CD4-positive, alpha-beta T cell treated with Interferon alpha-2 for 1 hour (primary cell): ENCODE measurements at regions not wholly inside any gene's neighbourhood (a gene's known extent, or its start where the extent isn't known, plus 50 kb on each side); places are given as distances from the start of the nearest gene placed in this dataset.

Experiments used
- DNase-seq, 2 donors: peaks; one replicate each; pipeline ENCODE4 v3.0.0-alpha.2; 2020 to 2022

GRCh38 chr12:24069532-24070395 is 120.3 kb upstream of the SOX5 start:
- DNase-seq, result no peak

- no peak for DNase-seq
These were observed 117.4 kb upstream of the SOX5 start for GRCh38 chr12:24066865-24067264.

- DNase-seq, result no peak
These were observed 116.6 kb upstream of the SOX5 start for GRCh38 chr12:24066097-24066496.

- no peak for DNase-seq
These were observed 113.3 kb upstream of the SOX5 start for GRCh38 chr12:24062642-24063245.

GRCh38 chr12:24060089-24060488 is 110.6 kb upstream of the SOX5 start:
- no peak for DNase-seq

- no peak for DNase-seq
These were observed 108.5 kb upstream of the SOX5 start for GRCh38 chr12:24057920-24058476.

- no peak for DNase-seq
These were observed 106.3 kb upstream of the SOX5 start for GRCh38 chr12:24055747-24056146.

- DNase-seq, result no peak
These were observed 104.9 kb upstream of the SOX5 start for GRCh38 chr12:24054416-24054815.

- DNase-seq, result no peak
These were observed 100.3 kb upstream of the SOX5 start for GRCh38 chr12:24049728-24050127.

- no peak for DNase-seq
These were observed 99.6 kb upstream of the SOX5 start for GRCh38 chr12:24049101-24049500.

GRCh38 chr12:24048446-24048845 is 99.0 kb upstream of the SOX5 start:
- no peak for DNase-seq

GRCh38 chr12:24047326-24047725 is 97.9 kb upstream of the SOX5 start:
- DNase-seq, result no peak

- no peak for DNase-seq
These were observed 96.4 kb upstream of the SOX5 start for GRCh38 chr12:24045816-24046257.

- no peak for DNase-seq
These were observed 95.7 kb upstream of the SOX5 start for GRCh38 chr12:24044941-24045703.

GRCh38 chr12:24042651-24043050 is 93.2 kb upstream of the SOX5 start:
- no peak for DNase-seq

- no peak for DNase-seq
These were observed 89.6 kb upstream of the SOX5 start for GRCh38 chr12:24039113-24039525.

- DNase-seq, result no peak
These were observed 88.9 kb upstream of the SOX5 start for GRCh38 chr12:24038211-24038997.

GRCh38 chr12:24036438-24037216 is 87.2 kb upstream of the SOX5 start:
- no peak for DNase-seq

- no peak for DNase-seq
These were observed 85.4 kb upstream of the SOX5 start for GRCh38 chr12:24034894-24035293.

GRCh38 chr12:24034160-24034559 is 84.7 kb upstream of the SOX5 start:
- no peak for DNase-seq

GRCh38 chr12:24027352-24027751 is 77.9 kb upstream of the SOX5 start:
- DNase-seq, result no peak
